HCEC 1CT (cell line): ENCODE measurements at regions not wholly inside any gene's neighbourhood (a gene's known extent, or its start where the extent isn't known, plus 50 kb on each side); places are given as distances from the start of the nearest gene placed in this dataset.
A peak's percentile ranks its signal among the peaks of the same experiment; 100 is the strongest.
"Not testable (repeated sequence)": the region's sequence is repeated elsewhere in the genome, so short reads cannot be mapped to it uniquely, and the experiment has no call there.

Experiments
- DNase-seq: peaks from one replicate; pipeline ENCODE4 v3.0.0-alpha.2; 2017

GRCh38 chr2:161480123-161480522 is 64.0 kb downstream of the TBR1 start:
- no peak for DNase-seq

- no peak for DNase-seq
Observed at GRCh38 chr2:161481619-161482018, 65.5 kb downstream of the TBR1 start.

- DNase-seq: no peak
Observed at GRCh38 chr2:161484061-161484460, 68.0 kb downstream of the TBR1 start.

GRCh38 chr2:161486111-161486510 is 70.0 kb downstream of the TBR1 start:
- DNase-seq: peak; percentile 10

- no peak for DNase-seq
Observed at GRCh38 chr2:161488131-161488699, 72.1 kb downstream of the TBR1 start.

GRCh38 chr2:161488879-161489278 is 72.8 kb downstream of the TBR1 start:
- DNase-seq: no peak

GRCh38 chr2:161500892-161501610 is 85.0 kb downstream of the TBR1 start:
- not testable (repeated sequence) for DNase-seq

GRCh38 chr2:161502279-161502678 is 86.2 kb downstream of the TBR1 start:
- DNase-seq: not testable (repeated sequence)

- DNase-seq: not testable (repeated sequence)
Observed at GRCh38 chr2:161504628-161505289, 88.7 kb downstream of the TBR1 start.

- not testable (repeated sequence) for DNase-seq
Observed at GRCh38 chr2:161505466-161505865, 89.4 kb downstream of the TBR1 start.

GRCh38 chr2:161513295-161514032 is 97.4 kb downstream of the TBR1 start:
- DNase-seq: not testable (repeated sequence)

- no peak for DNase-seq
Observed at GRCh38 chr2:161522796-161523195, 101.4 kb upstream of the SLC4A10 start.

- DNase-seq: no peak
Observed at GRCh38 chr2:161533218-161533617, 91.0 kb upstream of the SLC4A10 start.

GRCh38 chr2:161546635-161547034 is 77.6 kb upstream of the SLC4A10 start:
- DNase-seq: no peak

GRCh38 chr2:161547130-161547529 is 77.1 kb upstream of the SLC4A10 start:
- DNase-seq: no peak

GRCh38 chr2:161552015-161552414 is 72.2 kb upstream of the SLC4A10 start:
- no peak for DNase-seq

- no peak for DNase-seq
Observed at GRCh38 chr2:161555826-161556225, 68.4 kb upstream of the SLC4A10 start.

GRCh38 chr2:161556440-161556839 is 67.8 kb upstream of the SLC4A10 start:
- peak; percentile 13 for DNase-seq

GRCh38 chr2:161557538-161557937 is 66.7 kb upstream of the SLC4A10 start:
- no peak for DNase-seq

GRCh38 chr2:161564906-161565305 is 59.3 kb upstream of the SLC4A10 start:
- no peak for DNase-seq

GRCh38 chr2:161569401-161569800 is 54.8 kb upstream of the SLC4A10 start:
- no peak for DNase-seq

- DNase-seq: no peak
Observed at GRCh38 chr2:161570424-161571050, 53.7 kb upstream of the SLC4A10 start.

GRCh38 chr2:161571051-161571429 is 53.2 kb upstream of the SLC4A10 start:
- no peak for DNase-seq
